Cardiac muscle cell (in vitro differentiated cells and primary cell): ENCODE measurements at regions not wholly inside any gene's neighbourhood (a gene's known extent, or its start where the extent isn't known, plus 50 kb on each side); places are given as distances from the start of the nearest gene placed in this dataset.
A peak's percentile ranks its signal among the peaks of the same experiment; 100 is the strongest.

ENCODE experiments used
- DNase-seq, 2 donors: peaks; one replicate each; pipeline versions ENCODE4 v3.0.0 to v3.0.0-alpha.2; 2010 to 2017; ENCODE audit warnings: low read depth in 1 of 2, low spot score in 1 of 2
- H3K27ac ChIP-seq: fragments of 200-600 bp; sonication (generic); 2 replicates; pipeline ENCODE4 v1.5.1; 2016
- H3K27me3 ChIP-seq: fragments of 200-600 bp; sonication (generic); 2 replicates; pipeline ENCODE4 v1.6.0; 2016; ENCODE audit warnings: control low read depth
- H3K36me3 ChIP-seq: fragments of 200-600 bp; sonication (generic); 2 replicates; pipeline ENCODE4 v1.5.1; 2016; ENCODE audit warnings: control low read depth
- H3K4me1 ChIP-seq: fragments of 200-600 bp; sonication (generic); 2 replicates; pipeline ENCODE4 v1.8.1; 2017; ENCODE audit warnings: low read depth, mild to moderate bottlenecking, mixed run types
- H3K4me3 ChIP-seq: fragments of 200-600 bp; sonication (generic); 2 replicates; pipeline ENCODE4 v1.5.1; 2016; ENCODE audit warnings: mild to moderate bottlenecking
- H3K9me3 ChIP-seq: fragments of 200-600 bp; sonication (generic); 2 replicates; pipeline ENCODE4 v1.5.1; 2017; ENCODE audit warnings: low read depth, mild to moderate bottlenecking, control low read depth
- CTCF ChIP-seq: IDR thresholded peaks from 2 replicates; pipeline ENCODE4 v1.5.1; 2012; ENCODE audit warnings: low read depth, mild to moderate bottlenecking, low read length

- Histone ChIP-seq H3K27ac (no peak overlapping the region), H3K9me3 (no peaks in the 10 kb centered on the region), H3K4me3 (no peak overlapping the region), H3K36me3 (no peaks in the 10 kb centered on the region), H3K4me1 (no peaks in the 10 kb centered on the region), H3K27me3 (no peaks in the 10 kb centered on the region)
- no peak for TF ChIP-seq CTCF
- peak in 1 of 2 donors; percentile 2 for DNase-seq
These were observed 159.9 kb upstream of the NEGR1 start for GRCh38 chr1:72442262-72442661.

- no peak for TF ChIP-seq CTCF
- peak in 1 of 2 donors; percentile 4 for DNase-seq
- no peaks in the 10 kb centered on the region for H3K27me3 ChIP-seq
- no peaks in the 10 kb centered on the region for H3K36me3 ChIP-seq
- no peaks in the 10 kb centered on the region for H3K4me1 ChIP-seq
- no peaks in the 10 kb centered on the region for H3K9me3 ChIP-seq
- no peak overlapping the region for H3K4me3 ChIP-seq
- H3K27ac ChIP-seq = no peak overlapping the region
These were observed 156.7 kb upstream of the NEGR1 start for GRCh38 chr1:72439036-72439435.

- Histone ChIP-seq H3K27me3 (no peaks in the 10 kb centered on the region), H3K36me3 (no peaks in the 10 kb centered on the region), H3K27ac (no peak overlapping the region), H3K4me1 (no peaks in the 10 kb centered on the region), H3K4me3 (no peak overlapping the region), H3K9me3 (no peaks in the 10 kb centered on the region)
- TF ChIP-seq CTCF = no peak
- DNase-seq = peak in 1 of 2 donors; percentile 6
These were observed 155.9 kb upstream of the NEGR1 start for GRCh38 chr1:72438270-72438669.

- no peaks in the 10 kb centered on the region for H3K4me1 ChIP-seq
- H3K4me3 ChIP-seq = no peak overlapping the region
- no peak for TF ChIP-seq CTCF
- no peaks in the 10 kb centered on the region for H3K9me3 ChIP-seq
- no peaks in the 10 kb centered on the region for H3K27me3 ChIP-seq
- no peak for DNase-seq
- no peak overlapping the region for H3K27ac ChIP-seq
- no peaks in the 10 kb centered on the region for H3K36me3 ChIP-seq
These were observed 152.7 kb upstream of the NEGR1 start for GRCh38 chr1:72435025-72435424.

- H3K27ac ChIP-seq = no peak overlapping the region
- no peaks in the 10 kb centered on the region for H3K36me3 ChIP-seq
- no peaks in the 10 kb centered on the region for H3K27me3 ChIP-seq
- H3K4me1 ChIP-seq = no peaks in the 10 kb centered on the region
- no peak for TF ChIP-seq CTCF
- no peak for DNase-seq
- no peaks in the 10 kb centered on the region for H3K9me3 ChIP-seq
- H3K4me3 ChIP-seq = no peak overlapping the region
These were observed 151.7 kb upstream of the NEGR1 start for GRCh38 chr1:72434070-72434469.

GRCh38 chr1:72433591-72433990 is 151.3 kb upstream of the NEGR1 start:
- Histone ChIP-seq H3K4me3 (no peak overlapping the region), H3K36me3 (no peaks in the 10 kb centered on the region), H3K4me1 (no peaks in the 10 kb centered on the region), H3K27me3 (no peaks in the 10 kb centered on the region), H3K27ac (no peak overlapping the region), H3K9me3 (no peaks in the 10 kb centered on the region)
- DNase-seq = no peak
- no peak for TF ChIP-seq CTCF
